Transverse colon (tissue), 3 donors: ENCODE measurements at regions not wholly inside any gene's neighbourhood (a gene's known extent, or its start where the extent isn't known, plus 50 kb on each side); places are given as distances from the start of the nearest gene placed in this dataset.

ENCODE experiments used
- POLR2A ChIP-seq: fragments of 450-650 bp; IDR thresholded peaks from one replicate; pipeline ENCODE4 v1.6.1; 2016; ENCODE audit warnings: antibody characterized with exemption, mild to moderate bottlenecking, moderate library complexity
- TF ChIP-seq, protein P1 (sequence below), 5 experiments: fragments of 200-600 bp in 3 of 5; fragments of 450-650 bp in 2 of 5; sonication (generic) in 3 of 5; IDR thresholded peaks; 1 replicate in 2 of 5; 2 replicates in 3 of 5; pipeline ENCODE4 v1.5.1; 2016 to 2017; ENCODE audit warnings: antibody characterized with exemption in 5 of 5, inconsistent platforms in 3 of 5, mild to moderate bottlenecking in 2 of 5, moderate library complexity in 1 of 5

DNA sequence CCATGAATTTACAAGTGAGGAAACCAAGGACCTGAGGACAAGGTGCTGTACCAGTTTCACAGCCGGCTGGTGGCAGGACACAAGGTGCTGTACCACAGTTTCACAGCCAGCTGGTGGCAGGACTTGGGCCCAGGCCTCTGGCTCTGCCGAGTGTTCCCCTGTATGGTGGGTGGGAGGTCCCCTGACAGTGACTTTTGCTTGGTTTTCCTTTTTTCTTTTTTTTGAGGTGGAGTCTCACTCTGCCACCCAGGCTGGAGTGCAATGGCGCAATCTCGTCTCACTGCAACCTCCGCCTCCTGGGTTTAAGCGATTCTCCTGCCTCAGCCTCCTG lies 212.4 kb downstream of the LY86 start:
- TF ChIP-seq, protein P1, sequence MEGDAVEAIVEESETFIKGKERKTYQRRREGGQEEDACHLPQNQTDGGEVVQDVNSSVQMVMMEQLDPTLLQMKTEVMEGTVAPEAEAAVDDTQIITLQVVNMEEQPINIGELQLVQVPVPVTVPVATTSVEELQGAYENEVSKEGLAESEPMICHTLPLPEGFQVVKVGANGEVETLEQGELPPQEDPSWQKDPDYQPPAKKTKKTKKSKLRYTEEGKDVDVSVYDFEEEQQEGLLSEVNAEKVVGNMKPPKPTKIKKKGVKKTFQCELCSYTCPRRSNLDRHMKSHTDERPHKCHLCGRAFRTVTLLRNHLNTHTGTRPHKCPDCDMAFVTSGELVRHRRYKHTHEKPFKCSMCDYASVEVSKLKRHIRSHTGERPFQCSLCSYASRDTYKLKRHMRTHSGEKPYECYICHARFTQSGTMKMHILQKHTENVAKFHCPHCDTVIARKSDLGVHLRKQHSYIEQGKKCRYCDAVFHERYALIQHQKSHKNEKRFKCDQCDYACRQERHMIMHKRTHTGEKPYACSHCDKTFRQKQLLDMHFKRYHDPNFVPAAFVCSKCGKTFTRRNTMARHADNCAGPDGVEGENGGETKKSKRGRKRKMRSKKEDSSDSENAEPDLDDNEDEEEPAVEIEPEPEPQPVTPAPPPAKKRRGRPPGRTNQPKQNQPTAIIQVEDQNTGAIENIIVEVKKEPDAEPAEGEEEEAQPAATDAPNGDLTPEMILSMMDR (IDR thresholded peaks at IDR 0.05): no peak
- TF ChIP-seq POLR2A: no peak
